HG03378 (cell line): ENCODE measurements at regions not wholly inside any gene's neighbourhood (a gene's known extent, or its start where the extent isn't known, plus 50 kb on each side); places are given as distances from the start of the nearest gene placed in this dataset.
"Not testable (repeated sequence)": the region's sequence is repeated elsewhere in the genome, so short reads cannot be mapped to it uniquely, and the experiment has no call there.

ENCODE experiments used
- ATAC-seq: cut with Tn5 transposase; IDR thresholded peaks from one replicate; pipeline ENCODE4 v1.9.1; 2021; ENCODE audit warnings: mild to moderate bottlenecking, moderate library complexity; ENCODE audit not compliant: unreplicated experiment

DNA sequence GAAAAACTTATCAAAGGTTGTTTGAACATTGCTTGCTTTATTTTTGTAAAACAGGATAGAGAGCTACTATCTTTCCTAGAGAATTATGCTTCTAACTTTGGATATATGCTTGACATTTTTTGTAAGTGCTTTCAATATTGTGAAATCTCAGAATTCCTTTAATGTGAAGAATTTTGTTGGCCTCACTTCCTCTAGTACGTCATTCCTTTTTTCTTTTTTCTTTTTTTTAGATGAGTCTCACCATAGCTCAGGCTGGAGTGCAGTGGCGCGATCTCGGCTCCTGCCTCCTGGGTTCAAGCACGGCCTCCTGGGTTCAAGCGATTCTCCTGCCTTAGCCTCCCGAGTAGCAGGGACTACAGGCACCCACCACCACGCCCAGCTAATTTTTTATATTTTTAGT is 668.1 kb downstream of the RFPL4B start:
- no peak for ATAC-seq

GRCh38 chr6:113017353-113017752 is 670.2 kb downstream of the RFPL4B start:
- no peak for ATAC-seq

- no peak for ATAC-seq
Observed at GRCh38 chr6:113018351-113019151, 671.4 kb downstream of the RFPL4B start.

DNA sequence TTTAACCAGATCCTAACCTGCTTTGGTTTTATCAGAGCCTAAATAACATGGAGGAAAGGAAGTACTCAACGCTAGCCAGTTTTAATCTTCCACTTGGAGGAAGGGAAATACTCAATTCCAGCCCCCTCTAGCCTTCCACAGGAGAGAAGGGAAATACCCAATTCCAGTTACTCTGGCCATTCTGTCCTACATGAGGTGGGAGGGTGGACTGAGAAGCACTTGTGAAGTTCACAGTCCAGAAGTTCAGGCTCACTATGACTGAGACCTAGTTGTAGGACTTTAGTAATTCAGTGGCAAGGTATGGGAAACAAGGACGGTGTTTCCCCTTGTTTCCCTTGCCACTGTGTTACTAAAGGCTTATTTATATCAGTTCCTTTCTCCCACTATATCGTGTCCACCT is 672.0 kb downstream of the RFPL4B start:
- no peak for ATAC-seq

- ATAC-seq, result no peak
Observed at GRCh38 chr6:113027780-113028179, 680.6 kb downstream of the RFPL4B start.

GRCh38 chr6:113029161-113029560 is 682.0 kb downstream of the RFPL4B start:
- ATAC-seq, result not testable (repeated sequence)

GRCh38 chr6:113031591-113032238 is 684.6 kb downstream of the RFPL4B start:
- ATAC-seq, result no peak

DNA sequence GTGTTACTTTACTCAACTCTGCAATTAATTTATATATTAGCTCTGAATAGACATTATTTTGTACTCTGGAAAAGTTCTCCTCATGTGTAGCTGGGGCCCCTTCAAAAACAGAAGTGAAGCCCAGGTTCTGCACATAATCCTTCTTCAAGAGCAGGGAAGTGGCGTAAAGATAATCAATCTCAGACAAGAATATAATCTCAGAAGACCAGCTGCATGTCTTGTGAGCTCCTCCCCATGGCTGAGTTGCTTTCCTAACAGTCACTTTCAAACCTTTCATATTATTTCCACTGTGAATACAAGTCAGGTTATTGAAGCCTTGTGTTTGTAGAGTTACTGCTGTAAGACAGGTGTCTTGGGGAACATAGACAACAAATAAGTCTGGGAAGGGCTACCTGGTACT is 691.9 kb downstream of the RFPL4B start:
- no peak for ATAC-seq

DNA sequence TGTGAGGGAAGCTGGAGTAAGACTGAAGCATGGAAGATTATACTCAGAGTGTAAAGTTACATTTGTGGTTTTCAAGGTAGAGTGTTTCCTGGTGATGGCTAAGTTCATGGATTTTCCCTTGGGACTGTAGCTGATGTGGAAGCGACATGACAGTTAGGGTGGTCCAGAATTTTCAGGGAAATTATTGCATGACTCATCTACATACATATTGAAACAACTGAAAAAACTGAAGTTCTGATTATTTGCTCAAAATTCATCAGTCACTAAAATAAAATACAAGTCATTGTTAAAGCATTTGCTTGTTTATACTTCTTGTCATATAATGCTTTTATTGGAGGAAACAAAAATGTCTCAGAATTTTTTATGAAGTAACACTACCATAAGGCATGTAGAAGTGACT is 700.0 kb downstream of the RFPL4B start:
- no peak for ATAC-seq

DNA sequence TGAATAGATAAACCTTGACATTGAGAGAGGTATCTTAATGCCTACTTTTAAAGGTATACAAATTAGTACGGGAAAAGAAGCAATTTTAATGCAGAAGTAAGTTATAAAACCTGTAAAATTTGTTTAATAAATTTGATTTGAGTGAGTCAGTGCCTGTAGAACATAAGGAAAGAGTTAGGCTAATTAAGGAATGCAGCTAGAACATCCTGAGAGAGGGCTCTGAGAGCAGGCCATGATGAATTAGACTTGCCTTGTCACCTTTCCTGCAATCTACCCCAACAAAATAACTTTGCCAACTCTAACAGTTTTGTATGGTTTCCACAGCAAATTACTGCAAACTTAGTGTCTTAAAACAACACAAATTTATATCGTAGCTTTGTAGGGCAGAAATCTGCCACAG is 700.8 kb downstream of the RFPL4B start:
- no peak for ATAC-seq

GRCh38 chr6:113048741-113049140 is 701.6 kb downstream of the RFPL4B start:
- ATAC-seq, result no peak

DNA sequence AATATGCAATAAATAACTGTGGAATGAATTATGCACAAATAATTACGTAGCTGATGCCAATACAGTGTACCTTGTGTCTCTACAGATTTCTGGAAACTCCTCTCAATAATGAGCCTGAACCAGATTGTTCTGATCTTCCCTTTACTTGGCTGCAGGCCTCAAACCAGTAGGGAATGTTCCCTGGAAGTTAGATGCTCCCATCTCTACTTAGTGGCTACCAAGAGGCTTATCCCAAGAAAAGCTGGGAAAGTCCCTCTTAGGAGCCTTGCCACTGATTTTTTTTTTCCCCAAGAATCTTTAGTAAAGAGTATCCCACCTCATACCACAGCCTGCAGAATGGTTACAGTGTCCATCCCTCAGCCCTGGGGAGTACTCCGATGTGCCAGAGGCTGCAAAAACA is 702.1 kb downstream of the RFPL4B start:
- ATAC-seq, result no peak

DNA sequence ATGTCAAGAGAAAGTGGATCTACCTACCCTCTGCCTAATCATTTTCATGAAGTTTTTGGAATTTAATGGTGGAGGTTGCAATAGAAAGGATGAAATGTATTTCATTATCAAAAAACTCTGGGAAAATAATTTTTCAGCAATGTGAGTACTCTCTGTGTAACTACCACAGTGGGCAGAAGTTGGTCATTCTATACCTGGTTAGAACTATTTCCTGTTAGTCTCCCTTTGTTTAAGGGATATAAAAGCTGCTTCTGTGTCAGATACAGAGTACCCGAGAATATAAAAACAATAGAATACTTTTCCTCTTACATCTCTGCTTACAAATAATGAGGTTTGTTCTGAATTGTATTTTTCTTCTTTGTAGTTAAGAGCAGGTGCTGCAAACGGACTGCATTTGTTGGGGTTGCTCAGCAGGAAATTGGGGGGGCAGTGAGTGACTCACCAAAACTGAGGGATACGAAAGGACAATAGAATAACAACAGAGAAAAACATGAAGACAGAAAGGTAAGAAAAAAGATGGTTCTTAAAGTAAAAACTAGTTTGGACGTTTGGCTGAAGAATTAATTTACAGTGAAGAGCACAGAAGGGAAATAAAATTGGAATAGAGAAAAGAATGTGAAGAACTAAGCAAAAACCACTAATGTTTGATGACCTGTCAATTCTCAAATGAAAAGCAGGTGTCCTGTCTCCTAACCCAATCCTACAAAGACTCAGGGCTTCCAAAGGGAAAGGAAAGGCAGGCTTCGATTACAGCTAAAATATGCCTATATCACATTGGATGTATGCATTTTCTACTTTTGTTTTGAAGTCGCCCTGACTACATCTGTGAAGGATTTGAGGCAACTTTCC is 703.1 kb downstream of the RFPL4B start:
- no peak for ATAC-seq

DNA sequence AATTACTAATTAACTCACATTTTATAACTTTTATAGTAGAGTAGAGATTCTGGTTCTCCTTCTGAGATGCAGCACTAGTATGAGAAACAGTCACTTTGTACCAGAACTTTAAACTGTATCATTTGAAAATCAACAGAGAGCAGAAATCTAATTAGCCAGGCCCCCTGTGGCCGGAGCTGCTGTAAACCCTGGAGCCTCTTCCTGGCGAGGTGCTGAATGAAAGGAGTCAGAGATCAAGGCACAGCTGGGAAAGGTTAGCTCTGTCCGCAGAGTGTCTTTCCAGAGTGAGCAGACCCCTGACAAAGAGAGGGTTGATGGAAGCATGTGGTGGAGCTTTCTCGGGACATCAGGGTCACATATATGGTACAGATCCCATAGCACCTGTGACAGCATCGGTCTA is 703.8 kb downstream of the RFPL4B start:
- ATAC-seq, result no peak

DNA sequence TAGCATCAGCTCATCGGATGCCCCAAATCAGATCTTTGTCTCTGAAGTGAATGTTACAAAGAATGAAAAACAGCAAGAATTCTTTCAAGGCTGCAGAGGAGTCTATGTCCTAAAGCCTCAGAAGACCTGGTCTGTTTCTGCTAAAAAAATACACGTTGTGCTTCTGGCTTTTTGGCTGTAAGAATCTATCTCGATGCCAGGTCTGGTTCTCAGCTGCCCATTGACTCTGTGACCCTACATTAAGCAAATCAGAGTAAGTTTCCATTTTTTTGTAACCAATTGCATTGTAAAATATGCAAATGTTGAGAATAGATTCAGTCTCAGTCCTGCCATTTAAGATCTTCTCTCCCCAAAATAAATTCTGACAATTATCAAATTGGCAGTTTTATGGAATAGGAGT is 705.4 kb downstream of the RFPL4B start:
- no peak for ATAC-seq

DNA sequence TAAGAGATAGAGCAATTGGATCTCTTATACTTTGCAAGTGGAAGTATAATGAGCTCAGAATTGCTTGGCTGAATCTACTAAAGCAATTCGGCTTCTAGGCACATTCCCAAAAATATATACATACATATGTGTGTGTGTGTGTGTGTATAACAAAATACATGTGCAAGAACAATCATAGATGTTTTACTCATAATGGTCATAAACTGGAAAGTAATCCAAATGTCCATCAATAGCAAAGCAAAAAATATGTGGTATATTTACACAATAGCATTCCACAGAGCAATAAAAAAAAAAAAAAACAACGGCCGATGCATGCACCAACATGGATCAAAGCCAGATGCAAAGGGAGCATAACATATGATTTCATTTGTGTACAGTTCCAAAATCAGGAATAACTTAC is 707.9 kb downstream of the RFPL4B start:
- ATAC-seq, result no peak

- no peak for ATAC-seq
Observed at GRCh38 chr6:113055998-113056397, 708.9 kb downstream of the RFPL4B start.

DNA sequence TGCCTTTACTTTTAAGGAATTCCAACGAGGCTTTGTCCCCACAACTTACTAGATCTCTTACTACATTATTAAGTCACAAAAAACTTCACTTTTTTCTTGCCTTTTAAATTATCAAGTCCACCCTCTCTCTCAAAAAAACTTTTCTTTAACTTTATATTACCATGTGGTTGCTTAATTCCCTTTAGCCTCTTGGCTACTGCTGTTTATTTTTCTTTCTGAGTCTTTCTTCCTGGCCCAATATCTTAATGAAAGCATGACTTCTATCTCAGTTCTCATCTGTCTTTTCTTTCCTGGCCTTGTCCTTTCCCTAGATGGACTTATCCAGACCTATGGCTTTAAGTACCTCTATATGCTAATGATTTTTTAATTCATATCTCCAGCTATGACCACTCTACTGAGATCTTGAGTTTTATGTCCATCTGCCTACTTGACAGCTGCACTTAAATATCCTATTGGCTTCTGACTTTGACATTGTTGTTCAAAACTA is 710.5 kb downstream of the RFPL4B start:
- no peak for ATAC-seq

DNA sequence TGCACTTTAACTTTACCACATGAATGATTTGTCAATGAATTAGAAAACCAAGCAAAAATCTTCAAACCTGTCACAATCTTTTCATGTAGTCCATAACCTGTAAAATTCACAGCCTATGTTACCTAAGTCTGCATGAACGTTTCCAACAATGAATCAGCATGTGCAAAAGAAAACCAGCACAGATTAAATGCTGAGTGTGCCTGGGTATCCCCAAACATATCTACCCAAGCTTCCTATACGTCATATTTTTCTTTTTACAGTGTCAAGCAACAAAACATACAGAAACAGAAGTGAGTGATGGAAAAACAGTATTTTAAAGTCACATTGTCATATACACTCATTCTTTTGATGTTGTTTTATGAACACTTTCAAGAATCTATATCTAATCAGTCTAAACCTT is 713.5 kb downstream of the RFPL4B start:
- no peak for ATAC-seq

- ATAC-seq, result no peak
Observed at GRCh38 chr6:113065611-113066010, 718.5 kb downstream of the RFPL4B start.

DNA sequence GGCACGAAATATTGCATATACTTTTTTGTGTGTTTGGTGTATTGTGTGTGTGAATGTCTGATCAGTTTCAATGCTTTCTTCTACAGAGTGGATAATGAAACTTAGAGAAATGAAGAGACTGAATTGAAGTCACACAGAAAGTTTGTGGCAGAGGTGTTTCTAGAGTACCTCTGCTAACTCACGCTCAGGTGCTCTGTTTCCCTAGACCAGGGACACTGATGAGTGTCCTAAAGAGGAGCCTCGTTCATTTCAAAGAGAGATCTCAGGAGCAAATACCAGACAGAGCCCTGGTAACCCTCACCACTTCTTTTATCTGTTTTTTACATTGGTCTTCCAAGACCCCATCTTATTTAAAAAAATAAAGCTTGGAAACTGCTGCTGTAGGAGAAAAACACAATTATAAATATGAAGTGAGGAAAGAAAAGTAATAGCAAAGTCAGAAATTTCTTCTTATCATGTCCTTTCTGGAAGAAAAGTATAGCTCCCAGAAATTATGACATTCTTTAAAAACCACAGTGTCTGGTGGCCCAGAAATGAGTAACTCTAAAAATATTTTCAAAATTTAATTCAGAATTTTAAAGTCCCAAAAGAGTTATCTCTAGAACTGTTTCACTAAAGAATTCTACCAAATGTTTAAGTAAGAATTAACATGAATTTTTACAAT is 720.6 kb downstream of the RFPL4B start:
- no peak for ATAC-seq
